Mesenchymal stem cell (in vitro differentiated cells and primary cell): ENCODE measurements at regions not wholly inside any gene's neighbourhood (a gene's known extent, or its start where the extent isn't known, plus 50 kb on each side); places are given as distances from the start of the nearest gene placed in this dataset.

ENCODE experiments used
- DNase-seq: peaks from one replicate; pipeline ENCODE4 v3.0.0-alpha.2; 2013
- H2AFZ ChIP-seq: one replicate; pipeline ENCODE4 v1.6.1; 2013; ENCODE audit warnings: low read depth, mild to moderate bottlenecking, control low read depth, inconsistent platforms, low read length, moderate library complexity
- H2AK5ac ChIP-seq: 2 replicates; pipeline ENCODE4 v1.6.1; 2013; ENCODE audit warnings: low read length, moderate library complexity, mild to moderate bottlenecking, inconsistent platforms; ENCODE audit not compliant: severe bottlenecking
- H2BK120ac ChIP-seq: one replicate; pipeline ENCODE4 v1.6.1; 2013; ENCODE audit warnings: low read depth, mild to moderate bottlenecking, inconsistent platforms, low read length, moderate library complexity
- H2BK12ac ChIP-seq, 2 experiments: one replicate each; pipeline ENCODE4 v1.6.1; 2013; ENCODE audit warnings: inconsistent platforms in 2 of 2, low read length in 2 of 2, mild to moderate bottlenecking in 2 of 2, moderate library complexity in 2 of 2, control low read depth in 1 of 2
- H2BK15ac ChIP-seq: one replicate; pipeline ENCODE4 v1.6.1; 2013; ENCODE audit warnings: mild to moderate bottlenecking, low read depth, inconsistent platforms; ENCODE audit not compliant: poor library complexity, severe bottlenecking
- H2BK5ac ChIP-seq: 2 replicates; pipeline ENCODE4 v1.6.1; 2013; ENCODE audit warnings: low read depth, mild to moderate bottlenecking, low read length, control low read depth, inconsistent platforms; ENCODE audit not compliant: poor library complexity, severe bottlenecking
- H3K14ac ChIP-seq, 2 experiments: one replicate each; pipeline ENCODE4 v1.6.1; 2013; ENCODE audit warnings: inconsistent platforms in 2 of 2, low read length in 2 of 2, control low read depth in 1 of 2, mild to moderate bottlenecking in 1 of 2, moderate library complexity in 1 of 2
- H3K18ac ChIP-seq, 2 experiments: one replicate each; pipeline ENCODE4 v1.6.1; 2013; ENCODE audit warnings: inconsistent platforms in 2 of 2, low read length in 2 of 2, control low read depth in 1 of 2, low read depth in 1 of 2, mild to moderate bottlenecking in 1 of 2
- H3K23ac ChIP-seq, 2 experiments: one replicate each; pipeline ENCODE4 v1.6.1; 2013; ENCODE audit warnings: inconsistent platforms in 2 of 2, low read length in 2 of 2, mild to moderate bottlenecking in 2 of 2, moderate library complexity in 2 of 2, control low read depth in 1 of 2
- H3K27ac ChIP-seq: 2 replicates; pipeline ENCODE4 v1.5.1; 2013; ENCODE audit warnings: mild to moderate bottlenecking, moderate library complexity, low read length, control low read depth, inconsistent platforms; ENCODE audit not compliant: poor library complexity, severe bottlenecking
- H3K27me3 ChIP-seq, 2 experiments: 2 replicates each; pipeline versions ENCODE4 v1.6.1 to v1.7.0; 2013; ENCODE audit warnings: low read length in 2 of 2, mild to moderate bottlenecking in 2 of 2, moderate library complexity in 2 of 2, control low read depth in 1 of 2, inconsistent platforms in 1 of 2; ENCODE audit not compliant: control insufficient read depth in 1 of 2, insufficient read depth in 1 of 2
- H3K36me3 ChIP-seq, 2 experiments: 2 replicates each; pipeline versions ENCODE4 v1.6.1 to v1.7.0; 2013; ENCODE audit warnings: low read length in 2 of 2, control low read depth in 1 of 2, inconsistent platforms in 1 of 2, low read depth in 1 of 2, mild to moderate bottlenecking in 1 of 2; ENCODE audit not compliant: insufficient read depth in 2 of 2, control insufficient read depth in 1 of 2
- H3K4ac ChIP-seq, 2 experiments: one replicate each; pipeline ENCODE4 v1.6.1; 2013; ENCODE audit warnings: inconsistent platforms in 2 of 2, low read length in 2 of 2, mild to moderate bottlenecking in 2 of 2, moderate library complexity in 2 of 2, control low read depth in 1 of 2, low read depth in 1 of 2
- H3K4me1 ChIP-seq: 2 replicates; pipeline ENCODE4 v1.6.1; 2013; ENCODE audit warnings: low read depth, low read length, control low read depth; ENCODE audit not compliant: control insufficient read depth, insufficient read depth
- H3K4me2 ChIP-seq: 2 replicates; pipeline ENCODE4 v1.6.1; 2013; ENCODE audit warnings: low read length, mild to moderate bottlenecking, inconsistent platforms; ENCODE audit not compliant: poor library complexity, severe bottlenecking
- H3K4me3 ChIP-seq, 2 experiments: 2 replicates each; pipeline versions ENCODE4 v1.5.1 to v1.7.0; 2013; ENCODE audit warnings: low read length in 2 of 2, mild to moderate bottlenecking in 2 of 2, control low read depth in 1 of 2, low read depth in 1 of 2; ENCODE audit not compliant: insufficient read depth in 1 of 2
- H3K79me1 ChIP-seq: replicated peaks from 2 replicates; pipeline ENCODE4 v1.6.1; 2013; ENCODE audit warnings: mild to moderate bottlenecking, control low read depth, low read length, inconsistent platforms; ENCODE audit not compliant: poor library complexity, severe bottlenecking
- H3K9ac ChIP-seq: 2 replicates; pipeline ENCODE4 v1.7.0; 2013; ENCODE audit warnings: mild to moderate bottlenecking, low read length, moderate library complexity
- H3K9me3 ChIP-seq: 2 replicates; pipeline ENCODE4 v1.7.0; 2013; ENCODE audit warnings: mild to moderate bottlenecking, low read length; ENCODE audit not compliant: control insufficient read depth
- H4K8ac ChIP-seq: one replicate; pipeline ENCODE4 v1.6.1; 2013; ENCODE audit warnings: inconsistent platforms, mild to moderate bottlenecking, low read length, moderate library complexity
- H4K91ac ChIP-seq: one replicate; pipeline ENCODE4 v1.6.1; 2013; ENCODE audit warnings: mild to moderate bottlenecking, low read length, inconsistent platforms
- WGBS: methylation state at CpG from one replicate; pipeline ENCODE4 v1.1.7; 2013; ENCODE audit warnings: mixed read lengths; 5-methylcytosine and 5-hydroxymethylcytosine counted together

GRCh38 chr20:17848249-17849048 lies 120.1 kb downstream of the SNX5 start:
- Histone ChIP-seq H2BK15ac (peak overlapping the region; percentile 30), H4K91ac (peak overlapping the region; percentile 87), H3K23ac (no peak overlapping the region), H3K9ac (no peak overlapping the region), H3K4me3 (no peak overlapping the region), H3K9me3 (no peaks in the 10 kb centered on the region), H3K4me1 (peaks cover 16% of the 10 kb centered on the region), H3K14ac (peak overlapping the region in 1 of 2 experiments; percentile 84), H3K27me3 (no peaks in the 10 kb centered on the region), H4K8ac (peak overlapping the region; percentile 7), H3K4me2 (no peak overlapping the region), H3K18ac (peak overlapping the region in 1 of 2 experiments; percentile 72), H3K27ac (no peak overlapping the region), H3K36me3 (no peaks in the 10 kb centered on the region), H2BK5ac (no peak overlapping the region), H3K4ac (no peak overlapping the region), H3K79me1 (no peaks in the 10 kb centered on the region), H2AK5ac (no peak overlapping the region), H2BK120ac (peak overlapping the region; percentile 39), H2AFZ (no peak overlapping the region), H2BK12ac (peak overlapping the region in 1 of 2 experiments; percentile 76)
- DNase-seq = no peak
- WGBS = 86% methylated on average over 4 of the region's 4 CpGs

GRCh38 chr20:17845701-17846475 lies 122.7 kb downstream of the SNX5 start:
- Histone ChIP-seq H3K14ac (peak overlapping the region in 1 of 2 experiments; percentile 19), H2BK5ac (no peak overlapping the region), H2BK120ac (peak overlapping the region; percentile 39), H3K36me3 (no peaks in the 10 kb centered on the region), H3K27me3 (no peaks in the 10 kb centered on the region), H3K4ac (no peak overlapping the region), H3K4me2 (no peak overlapping the region), H3K18ac (peak overlapping the region; percentile 40 to 66), H2BK15ac (peak overlapping the region; percentile 44), H3K23ac (no peak overlapping the region), H3K27ac (no peak overlapping the region), H2BK12ac (peak overlapping the region in 1 of 2 experiments; percentile 13), H3K9me3 (no peaks in the 10 kb centered on the region), H3K4me3 (no peak overlapping the region), H4K8ac (peak overlapping the region; percentile 67), H2AK5ac (no peak overlapping the region), H3K4me1 (peaks cover 26% of the 10 kb centered on the region), H2AFZ (no peak overlapping the region), H3K79me1 (no peaks in the 10 kb centered on the region), H4K91ac (peak overlapping the region; percentile 78), H3K9ac (no peak overlapping the region)
- whole genome bisulfite sequencing = 86% methylated on average over 4 of the region's 10 CpGs
- no peak for DNase-seq

DNA sequence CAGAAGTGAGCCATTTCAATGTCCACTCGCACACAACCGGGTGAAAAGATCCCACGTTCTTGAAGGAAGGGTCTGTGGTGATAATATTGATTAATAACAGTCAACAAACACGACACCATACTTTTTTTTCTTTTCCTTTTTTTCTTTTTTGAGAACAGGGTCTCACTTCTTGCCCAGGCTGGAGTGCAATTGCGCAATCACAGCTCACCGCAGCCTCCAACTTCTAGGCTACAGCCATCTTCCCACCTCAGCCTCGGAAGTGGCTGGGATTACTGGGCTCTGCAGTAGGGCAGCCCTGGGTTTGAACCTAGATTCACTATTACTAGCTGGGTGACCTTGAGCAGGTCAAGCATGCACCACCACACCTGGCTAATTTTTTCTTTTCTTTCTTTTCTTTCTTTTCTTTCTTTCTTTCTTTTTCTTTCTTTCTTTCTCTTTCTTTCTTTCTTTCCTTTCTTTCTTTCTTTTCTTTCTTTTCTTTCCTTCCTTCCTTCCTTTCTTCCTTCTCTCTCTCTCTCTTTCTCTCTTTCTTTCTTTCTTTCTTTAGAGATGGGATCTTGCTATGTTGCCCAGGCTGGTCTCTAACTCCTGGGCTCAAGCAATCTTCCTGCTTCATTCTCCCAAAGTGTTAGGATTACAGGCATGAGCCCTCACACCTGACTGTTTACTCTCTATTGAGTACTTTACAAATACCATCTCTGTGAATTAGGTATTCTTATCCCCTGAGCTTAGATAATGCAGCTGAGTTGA lies 123.9 kb downstream of the SNX5 start:
- H3K4ac ChIP-seq = no peak overlapping the region
- no peak overlapping the region for H3K9ac ChIP-seq
- H3K23ac ChIP-seq = no peak overlapping the region
- no peaks in the 10 kb centered on the region for H3K36me3 ChIP-seq
- no peak overlapping the region for H3K4me2 ChIP-seq
- no peaks in the 10 kb centered on the region for H3K27me3 ChIP-seq
- no peaks in the 10 kb centered on the region for H3K79me1 ChIP-seq
- H3K9me3 ChIP-seq = no peaks in the 10 kb centered on the region
- no peak overlapping the region for H2BK5ac ChIP-seq
- no peak overlapping the region for H4K91ac ChIP-seq
- H4K8ac ChIP-seq = no peak overlapping the region
- no peak for DNase-seq
- H2BK120ac ChIP-seq = no peak overlapping the region
- H3K4me3 ChIP-seq = no peak overlapping the region
- peak overlapping the region in 1 of 2 experiments; percentile 41 for H2BK12ac ChIP-seq
- no peak overlapping the region for H2AFZ ChIP-seq
- peak overlapping the region; percentile 17 for H2AK5ac ChIP-seq
- peaks cover 22% of the 10 kb centered on the region for H3K4me1 ChIP-seq
- H3K18ac ChIP-seq = no peak overlapping the region
- 94% methylated on average over 4 of the region's 7 CpGs for WGBS
- H2BK15ac ChIP-seq = no peak overlapping the region
- no peak overlapping the region for H3K27ac ChIP-seq
- H3K14ac ChIP-seq = no peak overlapping the region

DNA sequence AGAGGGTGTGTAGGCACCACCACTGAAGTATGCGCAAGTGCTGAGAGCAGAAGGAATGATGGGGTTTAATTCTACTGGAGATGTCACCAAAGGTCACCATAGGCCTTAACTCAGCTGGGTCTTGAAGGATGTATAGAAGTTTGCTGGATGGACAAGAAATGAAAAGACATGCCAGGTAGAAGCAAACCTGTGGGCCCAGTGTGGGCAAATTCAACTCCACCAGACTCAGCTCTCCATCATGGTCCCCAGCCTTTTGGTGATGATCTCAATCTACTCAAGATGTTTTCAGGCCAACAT lies 124.5 kb downstream of the SNX5 start:
- no peak overlapping the region for H2BK120ac ChIP-seq
- H3K4me3 ChIP-seq = no peak overlapping the region
- H3K4ac ChIP-seq = no peak overlapping the region
- WGBS = 95% methylated on average over 1 of the region's 1 CpG
- no peaks in the 10 kb centered on the region for H3K9me3 ChIP-seq
- H3K23ac ChIP-seq = no peak overlapping the region
- no peaks in the 10 kb centered on the region for H3K36me3 ChIP-seq
- H3K27me3 ChIP-seq = no peaks in the 10 kb centered on the region
- peak overlapping the region in 1 of 2 experiments; percentile 26 for H3K14ac ChIP-seq
- peak overlapping the region; percentile 17 for H2AK5ac ChIP-seq
- peak overlapping the region; percentile 88 for H4K91ac ChIP-seq
- peak overlapping the region; percentile 75 to 98 for H2BK12ac ChIP-seq
- H3K9ac ChIP-seq = no peak overlapping the region
- peak overlapping the region; percentile 26 to 67 for H3K18ac ChIP-seq
- H3K27ac ChIP-seq = peak overlapping the region; percentile 96
- no peaks in the 10 kb centered on the region for H3K79me1 ChIP-seq
- no peak for DNase-seq
- no peak overlapping the region for H3K4me2 ChIP-seq
- H2AFZ ChIP-seq = no peak overlapping the region
- no peak overlapping the region for H4K8ac ChIP-seq
- H2BK15ac ChIP-seq = no peak overlapping the region
- H3K4me1 ChIP-seq = peaks cover 20% of the 10 kb centered on the region
- H2BK5ac ChIP-seq = no peak overlapping the region
